Nephron progenitor cell (in vitro differentiated cells): ENCODE measurements at regions not wholly inside any gene's neighbourhood (a gene's known extent, or its start where the extent isn't known, plus 50 kb on each side); places are given as distances from the start of the nearest gene placed in this dataset.
"Not testable (repeated sequence)": the region's sequence is repeated elsewhere in the genome, so short reads cannot be mapped to it uniquely, and the experiment has no call there.

Experiments
- DNase-seq: peaks from one replicate; pipeline ENCODE4 v3.0.0; 2021
- H3K27ac Mint-ChIP-seq: 2 replicates; pipeline ENCODE4 v1.8.0; 2021; ENCODE audit warnings: mild to moderate bottlenecking, moderate library complexity, mixed read lengths
- H3K27me3 Mint-ChIP-seq: 2 replicates; pipeline ENCODE4 v1.8.0; 2021; ENCODE audit warnings: mild to moderate bottlenecking, low read depth, mixed read lengths; ENCODE audit not compliant: poor library complexity
- H3K36me3 Mint-ChIP-seq: 2 replicates; pipeline ENCODE4 v1.8.0; 2021; ENCODE audit warnings: low read depth, mixed read lengths
- H3K4me1 Mint-ChIP-seq: 2 replicates; pipeline ENCODE4 v1.8.0; 2021; ENCODE audit warnings: mixed read lengths
- H3K4me3 Mint-ChIP-seq: 2 replicates; pipeline ENCODE4 v1.8.0; 2021; ENCODE audit warnings: mild to moderate bottlenecking, moderate library complexity, mixed read lengths
- H3K9me3 Mint-ChIP-seq: 2 replicates; pipeline ENCODE4 v1.8.0; 2021; ENCODE audit warnings: mild to moderate bottlenecking, moderate library complexity, mixed read lengths
- TF ChIP-seq, protein P1 (sequence below): fragments of 200-600 bp; sonication (generic); IDR thresholded peaks from 2 replicates; pipeline ENCODE4 v1.5.0; 2021; ENCODE audit warnings: antibody characterized with exemption

DNA sequence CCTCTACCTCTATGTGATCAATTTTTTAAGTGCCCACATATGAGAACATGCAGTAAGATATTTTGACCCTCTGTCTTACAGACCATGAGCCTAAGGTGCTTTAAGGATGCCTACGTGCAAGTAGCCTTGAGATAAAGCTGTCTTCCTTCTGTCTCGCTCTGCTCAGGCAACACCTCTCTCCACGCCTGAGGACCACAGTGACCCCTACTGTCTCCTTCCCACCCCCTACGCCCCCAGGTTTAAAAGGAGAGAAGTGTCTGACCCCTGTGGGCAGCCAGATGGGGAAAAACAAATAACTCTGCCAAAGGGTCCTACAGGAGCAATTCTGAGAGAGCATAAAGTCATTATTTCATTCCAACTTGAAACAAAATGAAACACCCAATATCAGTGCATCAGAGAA is 286.4 kb upstream of the TMEM132C start:
- Mint-ChIP-seq H3K4me3 (no peak overlapping the region), H3K36me3 (peaks cover 11% of the 10 kb centered on the region), H3K4me1 (peaks cover 25% of the 10 kb centered on the region), H3K27me3 (peaks cover 3% of the 10 kb centered on the region), H3K27ac (peak overlapping the region; percentile 44), H3K9me3 (peaks cover 48% of the 10 kb centered on the region)
- TF ChIP-seq, protein P1, sequence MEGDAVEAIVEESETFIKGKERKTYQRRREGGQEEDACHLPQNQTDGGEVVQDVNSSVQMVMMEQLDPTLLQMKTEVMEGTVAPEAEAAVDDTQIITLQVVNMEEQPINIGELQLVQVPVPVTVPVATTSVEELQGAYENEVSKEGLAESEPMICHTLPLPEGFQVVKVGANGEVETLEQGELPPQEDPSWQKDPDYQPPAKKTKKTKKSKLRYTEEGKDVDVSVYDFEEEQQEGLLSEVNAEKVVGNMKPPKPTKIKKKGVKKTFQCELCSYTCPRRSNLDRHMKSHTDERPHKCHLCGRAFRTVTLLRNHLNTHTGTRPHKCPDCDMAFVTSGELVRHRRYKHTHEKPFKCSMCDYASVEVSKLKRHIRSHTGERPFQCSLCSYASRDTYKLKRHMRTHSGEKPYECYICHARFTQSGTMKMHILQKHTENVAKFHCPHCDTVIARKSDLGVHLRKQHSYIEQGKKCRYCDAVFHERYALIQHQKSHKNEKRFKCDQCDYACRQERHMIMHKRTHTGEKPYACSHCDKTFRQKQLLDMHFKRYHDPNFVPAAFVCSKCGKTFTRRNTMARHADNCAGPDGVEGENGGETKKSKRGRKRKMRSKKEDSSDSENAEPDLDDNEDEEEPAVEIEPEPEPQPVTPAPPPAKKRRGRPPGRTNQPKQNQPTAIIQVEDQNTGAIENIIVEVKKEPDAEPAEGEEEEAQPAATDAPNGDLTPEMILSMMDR: no peak
- no peak for DNase-seq

DNA sequence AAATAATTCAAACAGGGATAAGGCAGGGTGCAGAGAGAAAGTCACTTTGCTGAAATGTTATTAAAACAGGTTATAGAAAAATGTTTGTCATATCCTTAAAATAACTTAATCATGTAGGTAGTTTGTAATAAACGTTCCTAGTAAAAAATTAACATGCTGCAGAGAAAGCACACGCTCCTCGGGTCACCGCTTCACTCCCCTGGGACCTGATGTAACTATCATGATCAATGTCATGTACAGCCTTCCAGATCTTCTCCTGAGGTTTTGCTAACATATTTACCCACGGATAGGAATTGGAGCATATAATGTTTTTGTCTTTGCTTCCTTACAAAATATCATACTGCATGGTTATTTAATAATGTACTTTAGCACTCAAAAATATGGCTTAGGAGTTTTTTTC is 285.1 kb upstream of the TMEM132C start:
- Mint-ChIP-seq H3K27ac (no peak overlapping the region), H3K36me3 (peaks cover 9% of the 10 kb centered on the region), H3K9me3 (peaks cover 35% of the 10 kb centered on the region), H3K4me1 (peaks cover 36% of the 10 kb centered on the region), H3K4me3 (no peak overlapping the region), H3K27me3 (no peaks in the 10 kb centered on the region)
- no peak for DNase-seq
- TF ChIP-seq, protein P1: no peak

- H3K4me1 Mint-ChIP-seq: peaks cover 49% of the 10 kb centered on the region
- H3K27ac Mint-ChIP-seq, DNase-seq: not testable (repeated sequence)
Observed at GRCh38 chr12:127983213-127983791, 283.7 kb upstream of the TMEM132C start.

DNA sequence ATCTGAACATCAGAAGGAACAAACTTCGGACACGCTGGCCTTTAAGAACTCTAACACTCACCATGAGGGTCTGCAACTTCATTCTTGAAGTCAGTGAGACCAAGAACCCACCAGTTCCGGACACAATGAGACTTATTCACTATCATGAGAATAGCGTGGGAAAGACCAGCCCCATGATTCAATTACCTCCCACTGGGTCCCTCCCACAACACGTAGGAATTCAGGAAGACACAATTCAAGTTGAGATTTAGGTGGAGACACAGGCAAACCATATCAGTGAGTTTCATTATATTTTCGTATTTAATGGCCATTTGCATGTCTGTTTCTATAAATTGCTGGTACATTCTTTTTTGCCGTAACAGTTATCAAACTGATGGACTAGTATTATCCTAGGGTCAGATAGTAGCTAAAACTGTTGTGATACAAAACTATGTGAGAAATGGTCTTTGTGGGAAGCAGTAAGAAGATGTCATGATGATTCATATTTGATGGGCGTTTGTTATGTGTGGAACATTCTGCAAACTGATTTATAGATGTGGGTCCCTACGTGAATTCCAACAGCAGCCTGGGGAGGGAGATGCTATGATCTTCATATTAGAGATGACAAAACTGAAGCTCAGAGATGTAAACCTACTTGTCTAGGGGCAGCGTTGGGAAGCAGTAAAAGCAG is 282.4 kb upstream of the TMEM132C start:
- no peak overlapping the region for H3K27ac Mint-ChIP-seq
- H3K4me1 Mint-ChIP-seq: peaks cover 49% of the 10 kb centered on the region
- TF ChIP-seq, protein P1: no peak
- H3K4me3 Mint-ChIP-seq: no peak overlapping the region
- H3K27me3 Mint-ChIP-seq: no peaks in the 10 kb centered on the region
- DNase-seq: no peak
- peaks cover 4% of the 10 kb centered on the region for H3K36me3 Mint-ChIP-seq
- H3K9me3 Mint-ChIP-seq: peaks cover 17% of the 10 kb centered on the region

More at GRCh38 chr12:127983213-127983791, 283.7 kb upstream of the TMEM132C start:
- H3K9me3 Mint-ChIP-seq: peaks cover 24% of the 10 kb centered on the region
- not testable (repeated sequence) for H3K36me3 Mint-ChIP-seq, H3K27me3 Mint-ChIP-seq, H3K4me3 Mint-ChIP-seq

DNA sequence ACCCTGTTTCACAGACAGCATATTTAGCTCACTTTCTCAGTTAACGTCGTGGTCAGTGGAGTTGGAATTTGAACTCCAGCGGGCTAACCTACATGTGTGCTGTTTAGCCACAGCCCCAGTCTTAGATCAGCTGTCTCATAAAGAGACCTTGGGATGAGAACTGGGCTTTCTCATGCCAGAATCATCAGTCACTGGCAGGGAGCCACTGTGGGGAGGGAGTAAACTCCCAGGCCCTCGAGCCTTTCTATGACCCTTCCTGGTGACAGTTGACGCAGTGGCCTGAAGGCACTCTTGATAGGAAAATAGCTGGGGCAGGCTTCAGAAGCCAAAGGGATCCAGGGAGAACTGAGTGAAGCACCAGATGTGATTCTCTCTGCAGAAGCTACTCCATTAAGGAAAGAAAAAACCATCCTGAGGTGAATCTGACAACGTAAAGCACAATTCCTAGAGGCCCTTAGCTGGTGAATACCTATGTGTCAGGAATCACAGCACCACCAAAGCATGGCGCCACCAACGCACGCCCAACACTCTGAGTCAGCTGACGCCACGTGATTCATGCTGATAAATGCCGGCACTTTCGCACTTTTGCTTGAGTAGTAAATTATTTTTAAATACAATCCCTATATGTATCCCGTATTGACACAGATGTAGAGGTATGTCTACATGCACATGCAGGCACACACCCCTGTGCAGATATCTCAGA is 279.6 kb upstream of the TMEM132C start:
- Mint-ChIP-seq H3K4me1 (peaks cover 47% of the 10 kb centered on the region), H3K36me3 (peaks cover 10% of the 10 kb centered on the region), H3K9me3 (peaks cover 29% of the 10 kb centered on the region), H3K27me3 (peaks cover 2% of the 10 kb centered on the region), H3K4me3 (no peak overlapping the region), H3K27ac (peak overlapping the region; percentile 7)
- TF ChIP-seq, protein P1: no peak
- DNase-seq: no peak

GRCh38 chr12:127991485-127991884 is 275.5 kb upstream of the TMEM132C start:
- peaks cover 26% of the 10 kb centered on the region for H3K9me3 Mint-ChIP-seq
- peaks cover 7% of the 10 kb centered on the region for H3K27me3 Mint-ChIP-seq
- H3K4me1 Mint-ChIP-seq: peaks cover 29% of the 10 kb centered on the region
- peaks cover 11% of the 10 kb centered on the region for H3K36me3 Mint-ChIP-seq
- no peak overlapping the region for H3K27ac Mint-ChIP-seq
- no peak overlapping the region for H3K4me3 Mint-ChIP-seq
- TF ChIP-seq, protein P1: no peak
- no peak for DNase-seq
